NB4 (cell line): ENCODE measurements at regions not wholly inside any gene's neighbourhood (a gene's known extent, or its start where the extent isn't known, plus 50 kb on each side); places are given as distances from the start of the nearest gene placed in this dataset.

Experiments used
- DNase-seq: peaks from one replicate; pipeline ENCODE4 v3.0.0; 2010; ENCODE audit warnings: low read depth
- H3K4me3 ChIP-seq: one replicate; pipeline ENCODE4 v1.5.1; 2011; ENCODE audit warnings: mild to moderate bottlenecking, low read depth, low read length, moderate library complexity
- CTCF ChIP-seq: IDR thresholded peaks from one replicate; pipeline ENCODE4 v1.5.1; 2012; ENCODE audit warnings: low read depth, low read length
- MAX ChIP-seq: IDR thresholded peaks from 2 replicates; pipeline ENCODE4 v1.6.1; 2011; ENCODE audit warnings: low read depth, low read length
- MYC ChIP-seq: IDR thresholded peaks from 2 replicates; pipeline ENCODE4 v1.6.1; 2011; ENCODE audit warnings: low read depth, low read length
- POLR2A ChIP-seq: IDR thresholded peaks from 2 replicates; pipeline ENCODE4 v1.6.1; 2011; ENCODE audit warnings: mild to moderate bottlenecking; ENCODE audit not compliant: insufficient read length; ENCODE audit errors: extremely low read depth

GRCh38 chr2:199085261-199085660 lies 372.5 kb downstream of the SATB2 start:
- DNase-seq, result peak; percentile 13
- no peak for TF ChIP-seq MAX
- no peak for TF ChIP-seq CTCF
- TF ChIP-seq POLR2A, result no peak
- no peak for TF ChIP-seq MYC
- no peak overlapping the region for H3K4me3 ChIP-seq

- H3K4me3 ChIP-seq, result no peak overlapping the region
- no peak for TF ChIP-seq MYC
- TF ChIP-seq MAX, result no peak
- TF ChIP-seq CTCF, result no peak
- no peak for DNase-seq
Observed at GRCh38 chr2:199070322-199070949, 387.3 kb downstream of the SATB2 start.

GRCh38 chr2:199064201-199064600 lies 393.5 kb downstream of the SATB2 start:
- TF ChIP-seq CTCF, result no peak
- TF ChIP-seq POLR2A, result no peak
- no peak for TF ChIP-seq MAX
- TF ChIP-seq MYC, result no peak
- DNase-seq, result no peak
- no peak overlapping the region for H3K4me3 ChIP-seq

GRCh38 chr2:199057936-199058335 lies 399.8 kb downstream of the SATB2 start:
- DNase-seq, result no peak
- no peak overlapping the region for H3K4me3 ChIP-seq
- TF ChIP-seq CTCF (no peak), MAX (no peak), POLR2A (no peak), MYC (no peak)

GRCh38 chr2:199055336-199055735 lies 402.4 kb downstream of the SATB2 start:
- DNase-seq, result no peak
- H3K4me3 ChIP-seq, result no peak overlapping the region
- no peak for TF ChIP-seq MYC
- no peak for TF ChIP-seq POLR2A
- TF ChIP-seq MAX, result no peak
- TF ChIP-seq CTCF, result no peak
